ENCODE measurements at regions not wholly inside any gene's neighbourhood (a gene's known extent, or its start where the extent isn't known, plus 50 kb on each side); places are given as distances from the start of the nearest gene placed in this dataset.

DNA sequence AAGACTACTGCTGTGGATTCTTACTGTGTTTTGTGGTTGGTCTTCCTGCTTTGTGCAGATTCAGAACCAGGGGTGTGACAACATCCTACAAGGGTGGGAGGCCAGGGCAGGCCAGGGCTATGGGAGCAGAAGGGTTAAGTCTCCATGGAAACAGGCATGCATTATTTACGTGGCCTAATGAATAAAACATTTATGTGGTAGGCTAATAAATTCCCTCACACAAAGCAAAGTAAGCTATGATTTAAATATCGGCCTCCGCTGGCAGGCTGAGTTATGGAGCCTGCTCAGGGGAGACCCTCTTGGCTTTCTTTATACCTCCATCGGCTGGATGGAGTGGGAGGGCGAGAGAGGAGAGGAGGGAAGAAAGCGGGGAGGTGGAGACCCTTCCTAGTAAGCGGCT is 230.3 kb upstream of the MVB12B start:
- H3K27ac ChIP-seq (replicated peaks) = no peak overlapping the region
- TF ChIP-seq CTCF (IDR thresholded peaks at IDR 0.05; ENCODE audit: insufficient read depth, low read length) (no peak), SPI1 (IDR thresholded peaks at IDR 0.05; ENCODE audit: borderline replicate concordance, low read depth) (no peak), GABPA (IDR thresholded peaks at IDR 0.05; ENCODE audit: low read depth) (no peak), POLR2AphosphoS5 (IDR thresholded peaks at IDR 0.05; ENCODE audit: low read depth) (no peak)
- TF ChIP-seq, protein P1, sequence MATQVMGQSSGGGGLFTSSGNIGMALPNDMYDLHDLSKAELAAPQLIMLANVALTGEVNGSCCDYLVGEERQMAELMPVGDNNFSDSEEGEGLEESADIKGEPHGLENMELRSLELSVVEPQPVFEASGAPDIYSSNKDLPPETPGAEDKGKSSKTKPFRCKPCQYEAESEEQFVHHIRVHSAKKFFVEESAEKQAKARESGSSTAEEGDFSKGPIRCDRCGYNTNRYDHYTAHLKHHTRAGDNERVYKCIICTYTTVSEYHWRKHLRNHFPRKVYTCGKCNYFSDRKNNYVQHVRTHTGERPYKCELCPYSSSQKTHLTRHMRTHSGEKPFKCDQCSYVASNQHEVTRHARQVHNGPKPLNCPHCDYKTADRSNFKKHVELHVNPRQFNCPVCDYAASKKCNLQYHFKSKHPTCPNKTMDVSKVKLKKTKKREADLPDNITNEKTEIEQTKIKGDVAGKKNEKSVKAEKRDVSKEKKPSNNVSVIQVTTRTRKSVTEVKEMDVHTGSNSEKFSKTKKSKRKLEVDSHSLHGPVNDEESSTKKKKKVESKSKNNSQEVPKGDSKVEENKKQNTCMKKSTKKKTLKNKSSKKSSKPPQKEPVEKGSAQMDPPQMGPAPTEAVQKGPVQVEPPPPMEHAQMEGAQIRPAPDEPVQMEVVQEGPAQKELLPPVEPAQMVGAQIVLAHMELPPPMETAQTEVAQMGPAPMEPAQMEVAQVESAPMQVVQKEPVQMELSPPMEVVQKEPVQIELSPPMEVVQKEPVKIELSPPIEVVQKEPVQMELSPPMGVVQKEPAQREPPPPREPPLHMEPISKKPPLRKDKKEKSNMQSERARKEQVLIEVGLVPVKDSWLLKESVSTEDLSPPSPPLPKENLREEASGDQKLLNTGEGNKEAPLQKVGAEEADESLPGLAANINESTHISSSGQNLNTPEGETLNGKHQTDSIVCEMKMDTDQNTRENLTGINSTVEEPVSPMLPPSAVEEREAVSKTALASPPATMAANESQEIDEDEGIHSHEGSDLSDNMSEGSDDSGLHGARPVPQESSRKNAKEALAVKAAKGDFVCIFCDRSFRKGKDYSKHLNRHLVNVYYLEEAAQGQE (IDR thresholded peaks at IDR 0.05; ENCODE audit: insufficient replicate concordance, low read depth) = no peak
- DNase-seq (ENCODE audit: low read depth in 1 of 2, low spot score in 1 of 2) = no peak
- H3K4me3 ChIP-seq (replicated peaks; ENCODE audit: insufficient read depth, low read length) = no peak overlapping the region
- no peaks in the 10 kb centered on the region for H3K27me3 ChIP-seq (ENCODE audit: insufficient read depth, poor library complexity, severe bottlenecking)

DNA sequence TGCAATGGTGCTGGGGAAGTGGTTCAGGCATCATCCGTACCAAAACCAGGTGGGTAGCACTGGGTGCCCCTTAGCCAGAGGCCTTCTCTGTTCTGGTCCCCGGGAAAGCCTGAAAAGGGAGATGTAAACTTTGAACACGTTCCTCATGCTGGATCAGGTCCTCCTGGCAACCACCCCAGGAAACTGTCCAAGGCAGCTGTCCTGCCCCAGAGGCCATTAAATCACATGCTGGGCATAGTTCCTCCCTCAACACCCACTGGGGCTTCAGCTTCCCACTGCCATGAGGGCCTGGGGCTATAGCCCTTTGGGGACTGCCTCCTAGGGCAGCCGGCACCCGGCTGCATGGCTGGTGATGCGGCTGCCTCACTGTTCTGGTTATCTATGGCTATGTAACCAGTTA is 228.9 kb upstream of the MVB12B start:
- H3K4me3 ChIP-seq (replicated peaks; ENCODE audit: insufficient read depth, low read length) = no peak overlapping the region
- H3K27me3 ChIP-seq (ENCODE audit: insufficient read depth, poor library complexity, severe bottlenecking) = no peaks in the 10 kb centered on the region
- H3K27ac ChIP-seq (replicated peaks) = no peak overlapping the region
- no peak for DNase-seq (ENCODE audit: low read depth in 1 of 2, low spot score in 1 of 2)
- TF ChIP-seq GABPA (IDR thresholded peaks at IDR 0.05; ENCODE audit: low read depth) = no peak
- no peak for TF ChIP-seq POLR2AphosphoS5 (IDR thresholded peaks at IDR 0.05; ENCODE audit: low read depth)
- no peak for TF ChIP-seq CTCF (IDR thresholded peaks at IDR 0.05; ENCODE audit: insufficient read depth, low read length)
- TF ChIP-seq, protein P1 (IDR thresholded peaks at IDR 0.05; ENCODE audit: insufficient replicate concordance, low read depth) = no peak
- TF ChIP-seq SPI1 (IDR thresholded peaks at IDR 0.05; ENCODE audit: borderline replicate concordance, low read depth) = no peak

GRCh38 chr9:126106404-126106803 is 220.2 kb upstream of the MVB12B start:
- TF ChIP-seq CTCF (IDR thresholded peaks at IDR 0.05; ENCODE audit: insufficient read depth, low read length) = no peak
- no peak for TF ChIP-seq GABPA (IDR thresholded peaks at IDR 0.05; ENCODE audit: low read depth)
- no peak for TF ChIP-seq POLR2AphosphoS5 (IDR thresholded peaks at IDR 0.05; ENCODE audit: low read depth)
- TF ChIP-seq SPI1 (IDR thresholded peaks at IDR 0.05; ENCODE audit: borderline replicate concordance, low read depth) = no peak
- TF ChIP-seq, protein P1 (IDR thresholded peaks at IDR 0.05; ENCODE audit: insufficient replicate concordance, low read depth) = no peak
- no peak overlapping the region for H3K4me3 ChIP-seq (replicated peaks; ENCODE audit: insufficient read depth, low read length)
- DNase-seq (ENCODE audit: low read depth in 1 of 2, low spot score in 1 of 2) = no peak
- no peak overlapping the region for H3K27ac ChIP-seq (replicated peaks)
- no peaks in the 10 kb centered on the region for H3K27me3 ChIP-seq (ENCODE audit: insufficient read depth, poor library complexity, severe bottlenecking)

Measured in HL-60 (cell line).